HG03521 (cell line): ENCODE measurements at regions not wholly inside any gene's neighbourhood (a gene's known extent, or its start where the extent isn't known, plus 50 kb on each side); places are given as distances from the start of the nearest gene placed in this dataset.

ENCODE experiments used
- ATAC-seq: cut with Tn5 transposase; IDR thresholded peaks from one replicate; pipeline ENCODE4 v1.9.1; 2021; ENCODE audit warnings: mild to moderate bottlenecking, moderate library complexity; ENCODE audit not compliant: unreplicated experiment

DNA sequence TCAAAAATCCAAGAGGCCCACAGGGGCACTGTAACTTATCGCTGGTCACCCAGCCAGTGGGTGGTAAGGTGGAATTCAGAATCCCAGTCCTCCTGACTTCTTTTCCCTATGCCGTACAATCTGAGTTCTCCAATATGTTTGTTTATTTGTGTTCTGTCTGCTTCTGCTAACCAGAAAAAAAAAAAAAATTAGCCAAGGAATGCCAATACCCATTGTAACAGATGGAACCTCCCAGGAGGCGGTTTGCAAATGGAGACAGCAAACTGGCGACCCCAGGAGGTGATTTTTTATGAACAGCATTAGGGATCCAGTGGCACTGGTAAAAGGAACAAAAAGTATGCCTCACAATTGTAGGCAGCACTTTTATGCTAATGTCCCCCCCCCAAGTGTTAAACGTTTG is 189.0 kb upstream of the FGGY start:
- no peak for ATAC-seq

DNA sequence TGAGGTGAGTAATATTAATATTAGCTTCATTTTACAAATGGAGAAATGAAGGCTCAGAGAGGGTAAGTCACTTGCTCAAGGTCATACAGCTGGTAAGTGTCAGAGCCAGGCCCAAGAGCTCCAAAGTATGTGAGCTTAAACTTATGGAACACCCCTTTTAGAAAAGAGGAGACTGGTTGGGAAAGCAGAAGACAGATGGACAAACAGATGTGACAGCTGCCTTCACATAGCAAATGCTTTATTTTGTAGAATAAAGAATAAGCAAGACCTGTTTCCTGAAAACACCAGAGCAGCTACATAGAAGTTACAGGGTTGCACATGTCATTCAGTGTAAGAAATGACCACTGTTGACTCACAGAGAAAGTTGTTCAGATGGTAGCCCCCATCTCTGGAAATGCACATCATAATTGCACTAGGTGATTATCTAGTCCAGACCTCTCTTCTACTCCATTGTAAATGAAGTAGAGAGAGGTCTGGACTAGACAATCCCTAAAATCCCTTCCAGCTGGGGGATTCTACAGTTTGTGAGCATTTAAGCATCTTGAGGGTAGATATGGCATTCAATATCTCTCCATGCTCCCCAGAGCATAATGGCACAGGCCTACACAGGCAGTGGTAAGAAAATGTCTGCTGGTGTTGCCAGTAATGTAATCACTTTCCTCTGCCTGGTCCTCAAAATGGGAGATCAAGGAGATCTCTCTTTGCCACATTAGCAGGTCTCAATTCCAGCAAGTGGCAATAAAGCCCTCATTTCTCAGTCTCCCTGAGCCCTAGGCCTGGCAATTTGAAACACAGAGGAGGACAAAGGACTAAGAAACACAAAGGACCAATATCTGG is 188.2 kb upstream of the FGGY start:
- ATAC-seq, result no peak

DNA sequence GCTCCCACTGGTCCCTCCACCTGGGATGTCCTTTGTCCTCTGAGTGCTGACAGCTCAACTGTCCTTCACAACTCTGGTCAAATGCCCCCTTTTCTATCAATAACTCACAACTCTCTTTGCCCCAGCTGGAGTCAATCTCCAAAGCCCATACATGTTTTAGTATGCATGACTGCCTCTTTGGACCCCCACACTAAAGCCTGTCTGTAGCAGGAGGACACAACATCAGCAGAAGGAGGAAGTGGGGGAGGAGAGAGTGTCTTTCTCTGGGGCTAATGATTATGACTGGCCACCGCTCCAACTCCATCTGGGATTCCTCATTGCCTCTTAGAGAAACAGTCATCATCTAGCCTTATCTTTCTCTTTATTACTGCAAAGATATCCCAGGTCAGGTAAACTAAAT is 186.6 kb upstream of the FGGY start:
- ATAC-seq, result no peak

DNA sequence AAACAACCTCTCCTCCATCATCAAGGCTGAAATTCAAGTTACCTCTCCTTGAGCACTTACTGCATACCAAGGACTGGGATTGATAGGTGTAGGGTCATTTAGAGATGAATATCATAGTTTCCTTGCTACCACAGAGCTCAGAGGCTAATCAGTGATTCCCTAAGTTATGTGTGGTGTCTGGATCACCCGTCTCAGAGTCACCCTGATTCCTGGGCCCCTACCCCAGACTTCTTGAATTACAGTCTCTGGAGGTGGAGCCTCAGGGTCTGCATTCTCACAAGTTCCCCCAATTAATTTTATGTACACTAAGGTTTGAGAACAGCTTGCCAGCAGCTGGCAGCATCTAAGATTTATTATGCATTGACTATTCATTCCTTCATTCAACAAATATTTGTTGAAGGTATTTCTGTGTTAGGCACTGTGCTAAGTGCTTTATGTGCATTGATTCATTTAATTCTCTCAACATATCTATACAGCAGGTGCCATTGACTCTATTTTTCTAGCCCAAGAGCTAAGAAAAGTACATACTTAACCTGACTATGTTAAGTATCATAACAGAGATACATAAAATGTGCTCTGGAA is 182.9 kb upstream of the FGGY start:
- no peak for ATAC-seq

DNA sequence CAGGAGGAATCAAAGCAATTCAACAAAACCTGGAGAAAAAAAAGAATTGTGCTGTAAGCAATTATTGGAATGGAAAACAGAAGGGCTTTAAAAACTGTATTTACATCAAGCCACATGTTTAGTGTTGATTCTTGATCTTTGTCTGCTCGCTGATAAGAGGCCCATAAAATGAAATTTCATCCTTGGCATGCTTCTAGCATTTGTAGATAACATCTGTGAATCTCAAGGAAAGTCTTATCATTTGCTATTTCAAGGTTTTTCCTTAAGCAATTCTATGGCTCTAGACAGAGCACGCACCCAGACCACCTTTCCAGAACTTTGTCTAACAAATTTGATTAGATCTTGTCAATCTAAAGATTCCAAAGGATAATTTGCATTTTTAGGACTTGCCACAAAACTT is 181.0 kb upstream of the FGGY start:
- ATAC-seq, result no peak

DNA sequence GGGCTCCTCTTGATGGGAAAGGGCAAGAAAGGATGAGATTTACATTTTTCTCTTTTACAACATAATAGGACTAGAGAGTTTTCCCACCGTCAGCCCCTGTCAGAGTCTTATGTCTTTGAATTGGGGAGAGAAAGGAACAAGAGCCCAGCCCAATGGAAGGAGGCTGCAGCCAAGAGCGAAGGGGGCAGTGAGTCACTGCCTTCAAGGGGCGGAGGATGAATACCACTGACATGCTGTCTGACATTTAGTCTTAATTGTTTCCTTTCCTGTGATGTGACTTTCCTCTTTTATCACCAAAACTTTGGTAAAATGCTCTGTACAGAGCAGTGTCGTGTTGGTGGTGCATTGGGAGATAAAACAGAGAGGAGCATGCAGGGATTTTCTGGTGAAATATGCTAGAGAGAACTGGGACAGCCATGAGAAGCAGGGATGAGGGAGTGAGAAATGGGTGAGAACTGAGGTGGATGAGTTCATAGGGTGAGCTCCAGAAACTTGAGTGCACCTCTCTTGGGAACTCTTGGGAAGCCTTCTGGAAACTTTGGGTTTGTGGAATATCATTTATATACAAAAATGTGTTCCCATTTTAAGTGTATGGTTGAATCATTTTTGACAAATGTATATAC is 179.9 kb upstream of the FGGY start:
- ATAC-seq, result no peak

DNA sequence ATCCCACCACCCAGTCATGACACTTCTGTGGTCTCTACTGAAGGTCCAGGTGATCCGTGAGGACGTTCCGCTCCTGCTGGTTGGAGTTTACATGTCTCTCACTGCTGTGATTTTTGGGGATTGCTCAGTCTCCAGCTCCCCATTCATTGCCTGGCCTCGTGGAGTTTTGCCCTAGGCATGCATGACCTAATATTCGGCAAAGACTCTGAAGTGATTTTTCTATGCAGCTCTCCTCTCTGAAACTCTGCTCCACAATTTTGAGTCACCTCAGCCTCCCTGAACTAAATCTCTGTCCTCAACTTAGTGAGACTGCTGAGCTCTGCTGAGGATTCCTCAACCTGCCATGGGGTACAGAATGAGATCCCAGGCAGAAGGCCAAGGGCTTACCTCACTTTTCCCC is 174.4 kb upstream of the FGGY start:
- no peak for ATAC-seq

DNA sequence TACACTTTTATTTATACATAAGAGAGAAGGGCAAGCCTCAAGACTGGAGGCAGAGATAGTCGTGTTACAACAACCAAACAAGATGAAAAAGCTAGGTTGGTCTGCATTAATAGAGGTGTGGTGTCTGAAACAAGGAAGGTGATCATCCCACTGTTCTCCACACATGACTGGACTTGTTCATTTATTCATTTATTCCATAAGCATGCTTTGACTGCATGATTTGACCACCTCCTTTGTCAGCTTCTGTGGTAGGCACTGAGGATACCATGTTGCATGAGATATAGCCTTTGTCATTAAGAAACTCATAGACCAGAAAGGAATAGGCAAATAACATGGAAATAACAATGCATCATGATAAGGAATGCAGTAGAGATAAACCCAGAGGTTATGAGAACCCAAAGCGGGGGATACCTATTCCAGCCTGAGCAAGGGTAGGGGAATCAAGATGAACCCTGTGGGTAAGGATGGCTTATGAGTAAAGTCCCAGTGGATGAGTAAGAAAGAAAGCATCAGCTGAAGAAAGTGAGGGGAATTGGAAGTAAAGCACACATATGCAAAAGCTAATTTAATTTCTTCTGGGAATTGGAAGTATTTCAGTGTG is 173.7 kb upstream of the FGGY start:
- no peak for ATAC-seq

DNA sequence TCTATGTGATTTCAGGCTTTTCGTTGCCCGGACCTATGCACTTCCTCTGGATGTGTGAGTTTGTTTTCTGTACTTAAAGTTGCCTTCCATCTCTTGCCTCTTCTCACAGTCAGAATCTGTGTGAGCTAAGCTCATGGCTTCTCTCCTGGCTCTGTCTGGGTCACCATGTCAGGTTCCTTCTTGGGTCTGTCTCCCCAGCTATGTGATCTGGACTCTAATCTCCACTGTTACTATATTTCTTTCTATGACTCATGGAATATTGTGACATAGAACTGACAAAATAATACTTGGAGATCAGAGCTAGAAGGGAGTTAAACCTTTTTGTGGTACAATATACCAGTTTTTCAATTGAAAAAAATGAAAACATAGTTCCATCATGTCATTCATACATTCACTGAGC is 172.7 kb upstream of the FGGY start:
- no peak for ATAC-seq

DNA sequence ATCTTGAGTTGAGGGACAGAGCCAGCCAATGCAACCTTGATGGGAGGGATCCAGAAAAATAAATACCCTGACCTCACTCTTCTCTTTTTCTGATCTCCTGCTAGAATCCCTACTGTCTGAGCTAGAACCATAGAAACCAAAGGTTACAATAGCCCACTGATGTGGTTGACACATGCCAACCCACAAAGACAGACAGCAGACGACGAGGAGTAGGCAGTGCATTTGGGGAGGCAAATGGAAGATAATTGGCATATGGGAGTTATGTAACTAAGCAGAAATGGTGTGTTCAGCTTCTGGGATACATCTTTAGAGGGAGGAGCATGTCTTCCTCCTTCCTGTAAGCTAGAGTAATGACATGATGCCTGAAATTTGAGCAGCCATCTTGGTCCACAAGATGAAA is 171.7 kb upstream of the FGGY start:
- ATAC-seq, result no peak

DNA sequence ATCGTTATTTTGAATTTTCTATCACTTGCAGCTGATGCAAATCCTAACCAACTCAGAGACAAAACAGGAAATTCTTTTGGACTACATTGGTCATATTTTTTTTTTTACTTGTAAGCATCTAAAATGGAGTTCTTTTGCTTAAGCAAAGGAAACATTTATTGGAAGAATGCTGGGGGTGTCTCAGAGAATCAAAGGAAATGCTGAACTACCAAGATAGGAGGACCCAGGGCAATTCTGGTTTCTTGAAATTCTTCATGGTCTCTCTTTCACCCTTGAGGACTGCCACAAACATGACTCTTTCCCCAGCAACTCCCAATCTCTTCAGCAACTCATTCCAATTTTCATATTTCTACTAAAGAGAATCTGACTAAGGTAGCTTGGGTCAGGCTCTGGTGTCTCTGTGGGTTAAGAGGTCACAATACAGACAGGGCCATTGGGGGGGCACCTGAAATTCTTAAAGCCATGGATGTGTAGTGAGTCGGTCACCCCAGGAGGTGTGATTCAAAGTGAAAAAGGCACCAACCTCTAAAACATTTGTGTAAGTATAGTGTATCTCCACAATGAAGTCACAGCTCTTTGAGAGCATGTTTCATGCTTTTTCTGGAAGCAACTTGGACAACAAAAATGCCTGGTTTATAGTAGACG is 171.1 kb upstream of the FGGY start:
- ATAC-seq, result no peak

DNA sequence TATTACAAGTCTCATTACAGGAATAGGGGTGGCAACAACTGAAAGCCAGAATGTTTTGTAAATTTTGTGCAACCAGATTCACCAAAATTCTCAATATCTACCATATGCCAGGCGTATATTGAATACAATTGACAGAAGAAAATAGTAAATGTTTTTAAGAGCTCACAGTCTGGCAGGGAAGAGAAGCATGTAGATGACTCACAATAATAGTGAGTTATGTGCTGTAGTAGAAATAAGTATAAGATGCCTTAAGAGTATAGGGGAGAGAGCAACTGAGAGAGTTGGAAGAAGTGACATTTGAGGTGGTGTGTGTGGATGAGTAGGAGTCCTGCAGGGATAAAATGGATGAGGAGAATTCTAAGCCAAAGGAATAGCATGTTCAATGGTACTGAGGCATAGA is 170.5 kb upstream of the FGGY start:
- ATAC-seq, result no peak

DNA sequence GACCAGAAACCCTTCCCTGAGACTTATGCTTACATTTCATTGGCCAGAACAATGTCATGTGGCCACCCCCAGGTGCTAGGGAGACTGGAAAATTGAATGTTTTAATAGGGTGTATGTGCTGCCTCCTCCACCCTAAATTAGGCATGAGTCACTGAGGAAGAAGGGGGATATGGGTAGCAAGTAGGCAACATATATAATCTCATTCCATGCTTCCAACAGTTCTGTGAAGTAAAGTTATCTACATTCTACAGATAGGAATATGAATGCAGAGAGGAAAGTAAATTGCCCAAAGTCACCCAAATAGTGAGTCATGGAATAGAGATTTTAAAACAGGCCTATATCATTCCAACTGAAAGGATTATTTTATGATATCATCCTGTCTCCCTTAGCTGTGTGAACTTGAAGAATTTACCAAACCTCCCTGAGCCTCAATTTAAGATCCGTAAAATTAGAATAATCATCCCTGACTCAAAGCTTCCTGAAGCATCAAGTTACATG is 168.6 kb upstream of the FGGY start:
- no peak for ATAC-seq

DNA sequence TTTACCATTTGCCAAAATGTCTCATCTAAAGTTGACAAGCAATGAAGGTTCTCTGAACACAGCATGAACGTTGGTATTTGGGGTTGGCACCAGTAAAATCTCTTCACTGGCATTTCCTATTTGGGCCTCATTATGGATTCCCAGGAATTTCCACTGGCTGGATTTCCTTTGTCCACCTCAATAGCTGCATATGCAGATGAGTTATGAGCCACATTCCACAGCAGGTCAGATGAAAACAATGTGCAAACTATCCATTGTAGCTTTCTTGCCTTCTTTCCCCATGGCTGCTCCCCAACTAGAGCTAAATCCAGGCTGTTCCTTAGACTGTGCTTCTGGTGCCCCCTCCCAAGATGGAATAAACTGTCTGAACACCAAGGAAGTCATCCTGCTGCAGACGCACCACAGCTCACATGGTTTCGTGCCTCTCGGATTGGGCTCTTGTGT is 168.1 kb upstream of the FGGY start:
- no peak for ATAC-seq

DNA sequence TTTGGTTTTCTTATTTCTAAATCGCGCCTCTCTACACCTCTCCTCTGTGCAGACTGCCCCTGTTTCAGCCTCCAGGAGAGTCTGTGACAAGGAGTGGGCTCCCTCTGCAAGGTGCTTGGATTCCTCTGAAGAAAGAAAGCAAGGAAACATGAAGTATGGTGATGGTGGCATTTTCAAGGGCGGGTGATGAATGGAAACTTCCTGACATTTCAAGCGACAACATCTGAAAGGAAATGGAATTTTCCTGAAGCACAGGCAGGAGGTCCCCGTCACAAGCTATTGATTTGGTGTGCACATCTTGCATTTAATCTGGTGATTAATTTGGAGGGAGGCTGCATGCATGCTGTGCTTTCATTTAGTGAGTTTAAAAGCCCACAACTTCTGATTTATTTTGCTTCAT is 164.6 kb upstream of the FGGY start:
- no peak for ATAC-seq

DNA sequence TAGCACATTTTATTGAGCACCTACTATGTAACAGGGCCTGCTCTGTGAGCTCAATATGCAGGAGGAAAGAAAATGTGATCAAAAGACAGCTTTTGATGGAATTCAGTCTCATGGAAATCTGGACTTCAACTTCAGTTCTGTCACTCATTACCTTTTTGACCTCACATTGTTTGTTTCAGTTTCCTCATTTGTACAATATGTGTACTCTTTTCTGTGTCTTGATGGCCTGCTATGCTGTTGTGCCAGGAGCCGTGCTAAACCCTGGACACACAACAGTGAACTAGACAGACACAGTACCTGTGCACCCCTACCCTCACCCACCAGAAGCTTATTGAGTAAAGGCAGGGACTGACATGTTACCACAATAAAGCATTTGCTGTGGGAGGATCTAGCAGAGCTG is 162.9 kb upstream of the FGGY start:
- no peak for ATAC-seq

DNA sequence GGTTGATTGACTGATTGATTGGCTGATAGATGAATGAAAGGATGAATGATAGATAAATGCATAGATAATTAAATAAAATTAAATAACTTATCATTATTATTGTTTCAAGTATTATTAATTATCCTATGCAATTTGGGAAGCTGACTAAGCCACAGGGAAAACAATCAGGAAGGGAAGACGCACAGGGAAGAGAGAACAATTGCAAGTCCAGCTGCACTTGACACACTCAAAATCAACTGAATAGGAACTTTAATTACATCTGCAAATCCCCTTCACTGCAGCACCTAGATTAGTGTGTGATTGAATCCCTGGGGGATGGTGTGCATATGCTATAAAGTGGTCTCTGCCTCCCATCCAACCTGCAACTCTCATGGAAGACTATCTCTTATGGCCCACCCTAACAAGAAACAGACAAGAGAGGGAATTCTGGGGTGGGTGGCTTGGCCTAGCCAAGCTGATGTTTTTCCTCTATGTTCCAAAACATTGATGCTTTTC is 161.1 kb upstream of the FGGY start:
- no peak for ATAC-seq

DNA sequence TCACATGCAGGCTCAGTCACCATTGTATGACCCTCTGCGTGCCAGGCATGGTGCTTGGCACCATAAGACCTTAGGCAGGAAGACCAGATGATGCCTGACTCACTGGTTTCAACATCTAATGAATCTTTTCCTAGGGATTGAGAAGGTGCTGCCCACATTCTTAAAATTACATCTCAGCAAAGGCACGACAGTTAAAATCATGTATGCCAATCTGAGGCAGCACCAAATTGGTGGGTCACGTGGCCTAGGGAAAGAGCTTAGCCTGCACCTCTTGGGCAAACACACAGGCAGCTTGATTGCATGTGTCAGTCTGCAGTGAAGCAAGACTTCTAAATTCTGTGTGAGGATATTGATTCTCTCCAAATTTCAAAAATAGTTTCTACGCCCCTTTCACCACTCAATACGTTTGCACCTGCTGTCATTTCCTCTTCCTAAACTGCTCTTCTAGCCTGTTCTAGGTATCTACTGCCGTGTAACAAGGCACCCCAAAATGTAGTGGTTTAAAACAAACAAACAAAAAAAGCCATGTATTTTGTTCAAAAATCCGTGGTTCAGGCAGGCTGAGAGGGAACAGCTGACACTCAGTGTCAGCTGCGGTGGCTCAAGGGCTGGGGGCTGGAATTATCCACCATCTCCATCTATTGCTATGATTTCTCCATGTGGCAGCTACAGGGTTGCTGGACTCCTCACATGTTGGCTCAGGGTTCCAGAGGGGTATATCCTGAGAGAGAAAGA is 160.2 kb upstream of the FGGY start:
- no peak for ATAC-seq

DNA sequence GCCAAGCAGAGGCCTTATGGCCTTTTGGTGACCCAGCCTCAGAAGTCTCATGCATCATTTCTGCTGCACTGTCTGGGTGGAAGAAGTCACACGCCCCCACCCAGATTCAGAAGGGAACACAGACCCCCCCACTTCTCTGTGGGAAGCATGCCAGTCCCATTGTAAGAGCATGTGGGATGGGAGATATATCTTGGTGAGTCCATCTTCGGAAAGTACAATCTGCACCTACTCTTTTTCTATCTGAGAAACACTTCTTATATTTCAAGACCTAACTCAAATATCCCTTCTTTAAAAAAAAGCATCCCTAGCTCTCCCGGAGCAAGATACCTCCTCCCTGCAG is 159.6 kb upstream of the FGGY start:
- no peak for ATAC-seq

DNA sequence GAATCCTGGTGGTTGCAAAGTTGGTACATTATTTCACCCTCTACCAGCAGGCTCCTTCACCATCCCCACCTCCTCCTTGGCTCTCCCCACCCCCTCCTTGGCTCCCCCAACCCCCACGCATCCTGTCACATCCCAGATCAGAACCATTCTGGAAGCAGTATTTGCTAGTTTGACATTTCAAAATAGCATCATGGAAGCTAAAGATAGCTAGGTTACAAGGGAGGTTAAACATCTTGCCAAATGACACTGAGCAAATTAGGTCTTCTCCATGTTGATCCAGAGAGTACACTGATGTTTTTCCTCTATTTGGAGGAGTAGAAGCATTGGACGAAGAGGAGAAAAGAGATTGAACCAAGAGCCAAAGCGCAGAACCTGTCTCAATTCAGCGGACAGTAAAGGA is 158.9 kb upstream of the FGGY start:
- ATAC-seq, result no peak

DNA sequence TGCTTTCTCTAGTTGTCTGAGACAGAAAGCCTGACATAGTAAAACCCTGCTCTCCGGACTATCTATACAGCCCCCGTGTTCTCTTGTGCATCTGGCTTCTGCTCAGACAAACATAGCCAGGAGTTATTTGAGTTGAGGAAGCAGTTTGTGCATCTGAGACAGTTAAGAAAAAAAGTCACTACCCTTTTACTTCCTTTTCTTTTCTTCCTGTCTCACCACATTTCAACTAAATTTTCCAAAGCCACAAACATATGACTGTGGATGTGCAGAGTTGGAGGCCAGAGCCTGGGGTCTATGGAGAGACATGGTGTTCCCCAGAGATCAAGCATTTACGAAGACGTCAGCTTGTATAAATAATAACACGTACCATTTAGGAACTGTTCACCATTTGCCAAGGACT is 158.5 kb upstream of the FGGY start:
- ATAC-seq, result no peak
